Mesendoderm (in vitro differentiated cells): ENCODE measurements at regions not wholly inside any gene's neighbourhood (a gene's known extent, or its start where the extent isn't known, plus 50 kb on each side); places are given as distances from the start of the nearest gene placed in this dataset.

Experiments
- DNase-seq: peaks from one replicate; pipeline ENCODE4 v3.0.0; 2013
- H2AK5ac ChIP-seq: 2 replicates; pipeline ENCODE4 v1.6.1; 2013; ENCODE audit warnings: low read length, inconsistent platforms
- H2BK120ac ChIP-seq: 2 replicates; pipeline ENCODE4 v1.6.1; 2013; ENCODE audit warnings: low read depth, mild to moderate bottlenecking, low read length, moderate library complexity, mixed read lengths
- H2BK15ac ChIP-seq: replicated peaks from 2 replicates; pipeline ENCODE4 v1.6.1; 2013; ENCODE audit warnings: low read depth, mild to moderate bottlenecking, moderate library complexity
- H2BK5ac ChIP-seq: 2 replicates; pipeline ENCODE4 v1.6.1; 2013; ENCODE audit warnings: low read length, inconsistent platforms
- H3K18ac ChIP-seq: 2 replicates; pipeline ENCODE4 v1.6.1; 2013; ENCODE audit warnings: mild to moderate bottlenecking, low read length, mixed read lengths
- H3K23ac ChIP-seq: one replicate; pipeline ENCODE4 v1.6.1; 2013; ENCODE audit warnings: low read length
- H3K27ac ChIP-seq: 2 replicates; pipeline ENCODE4 v1.5.1; 2013; ENCODE audit warnings: low read depth, mild to moderate bottlenecking, inconsistent platforms, low read length, moderate library complexity
- H3K27me3 ChIP-seq: 2 replicates; pipeline ENCODE4 v1.6.1; 2013; ENCODE audit warnings: low read length, control low read depth, mild to moderate bottlenecking, inconsistent platforms; ENCODE audit not compliant: insufficient read depth, poor library complexity
- H3K36me3 ChIP-seq: 2 replicates; pipeline ENCODE4 v1.6.1; 2013; ENCODE audit warnings: low read length, inconsistent platforms; ENCODE audit not compliant: control insufficient read depth, insufficient read depth
- H3K4ac ChIP-seq: one replicate; pipeline ENCODE4 v1.6.1; 2013; ENCODE audit warnings: low read depth, mild to moderate bottlenecking, low read length, moderate library complexity
- H3K4me1 ChIP-seq: 2 replicates; pipeline ENCODE4 v1.6.1; 2013; ENCODE audit warnings: low read depth, low read length, inconsistent platforms; ENCODE audit not compliant: control insufficient read depth
- H3K4me2 ChIP-seq: 2 replicates; pipeline ENCODE4 v1.6.1; 2013; ENCODE audit warnings: low read length
- H3K4me3 ChIP-seq: 2 replicates; pipeline ENCODE4 v1.5.1; 2013; ENCODE audit warnings: mild to moderate bottlenecking, low read length
- H3K56ac ChIP-seq: one replicate; pipeline ENCODE4 v1.6.1; 2013; ENCODE audit warnings: low read length
- H3K79me1 ChIP-seq: 2 replicates; pipeline ENCODE4 v1.6.1; 2013; ENCODE audit warnings: low read length, inconsistent platforms
- H3K79me2 ChIP-seq: 2 replicates; pipeline ENCODE4 v1.6.1; 2013; ENCODE audit warnings: mild to moderate bottlenecking, low read length; ENCODE audit not compliant: control insufficient read depth, insufficient read depth
- H3K9ac ChIP-seq: 2 replicates; pipeline ENCODE4 v1.6.1; 2013; ENCODE audit warnings: low read length, inconsistent platforms
- H4K5ac ChIP-seq: one replicate; pipeline ENCODE4 v1.6.1; 2013; ENCODE audit warnings: low read length
- H4K8ac ChIP-seq: one replicate; pipeline ENCODE4 v1.6.1; 2013; ENCODE audit warnings: low read depth, mild to moderate bottlenecking, control low read depth, low read length, moderate library complexity
- WGBS: extraction: QIAGEN DNeasy Blood & Tissue Kit; methylation state at CpG from one replicate; pipeline ENCODE4 v1.1.7; 2013; ENCODE audit warnings: low lambda C conversion rate, missing lambda C conversion rate; ENCODE audit not compliant: insufficient coverage; ENCODE audit errors: extremely low coverage; 5-methylcytosine and 5-hydroxymethylcytosine counted together

- Histone ChIP-seq H3K9ac (no peak overlapping the region), H2AK5ac (no peak overlapping the region), H3K36me3 (no peaks in the 10 kb centered on the region), H3K4ac (no peak overlapping the region), H3K27ac (no peak overlapping the region), H2BK5ac (no peak overlapping the region), H3K4me1 (no peaks in the 10 kb centered on the region), H3K4me2 (no peak overlapping the region), H3K56ac (no peak overlapping the region), H3K4me3 (no peak overlapping the region), H3K18ac (no peak overlapping the region), H3K27me3 (no peaks in the 10 kb centered on the region), H4K8ac (no peak overlapping the region), H3K23ac (no peak overlapping the region), H3K79me2 (no peaks in the 10 kb centered on the region), H3K79me1 (no peaks in the 10 kb centered on the region), H2BK15ac (no peak overlapping the region), H2BK120ac (no peak overlapping the region), H4K5ac (no peak overlapping the region)
- no CpG with 5 or more reads among the region's 3 CpGs for WGBS
- no peak for DNase-seq
These were observed 114.2 kb upstream of the THRB start for GRCh38 chr3:24608701-24609390.

GRCh38 chr3:24614359-24614758 is 119.7 kb upstream of the THRB start:
- no peak overlapping the region for H3K4ac ChIP-seq
- no peaks in the 10 kb centered on the region for H3K79me2 ChIP-seq
- H4K5ac ChIP-seq = no peak overlapping the region
- no peaks in the 10 kb centered on the region for H3K79me1 ChIP-seq
- H2BK5ac ChIP-seq = no peak overlapping the region
- H2AK5ac ChIP-seq = no peak overlapping the region
- no peak overlapping the region for H3K27ac ChIP-seq
- H2BK15ac ChIP-seq = no peak overlapping the region
- no peak for DNase-seq
- no peak overlapping the region for H3K23ac ChIP-seq
- no peaks in the 10 kb centered on the region for H3K27me3 ChIP-seq
- H4K8ac ChIP-seq = no peak overlapping the region
- no CpG with 5 or more reads among the region's 1 CpG for WGBS
- no peaks in the 10 kb centered on the region for H3K36me3 ChIP-seq
- H3K4me1 ChIP-seq = no peaks in the 10 kb centered on the region
- no peak overlapping the region for H3K18ac ChIP-seq
- H3K4me2 ChIP-seq = no peak overlapping the region
- H2BK120ac ChIP-seq = no peak overlapping the region
- H3K4me3 ChIP-seq = no peak overlapping the region
- no peak overlapping the region for H3K56ac ChIP-seq
- no peak overlapping the region for H3K9ac ChIP-seq

DNA sequence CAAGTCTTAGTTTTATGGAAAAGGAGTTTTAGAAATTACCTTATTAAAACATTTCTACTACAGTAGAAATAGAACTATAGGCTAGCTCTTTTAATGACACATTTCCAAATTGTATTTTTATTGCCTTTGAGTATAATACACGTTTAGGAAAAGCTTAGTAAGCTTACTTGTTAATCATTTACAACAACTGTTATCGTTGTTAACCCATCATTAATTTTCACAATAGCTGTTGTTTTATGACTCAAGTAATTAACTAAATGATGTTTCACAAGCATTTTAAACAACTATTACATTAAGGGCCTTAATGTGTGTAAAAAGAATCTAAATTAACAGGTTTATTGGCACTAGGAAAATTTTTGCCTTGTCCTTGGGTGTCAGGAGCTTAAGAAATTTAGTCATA is 120.5 kb upstream of the THRB start:
- no peak for DNase-seq
- Histone ChIP-seq H3K56ac (no peak overlapping the region), H4K5ac (no peak overlapping the region), H2BK5ac (no peak overlapping the region), H3K79me1 (no peaks in the 10 kb centered on the region), H2AK5ac (no peak overlapping the region), H3K18ac (no peak overlapping the region), H3K23ac (no peak overlapping the region), H3K4me3 (no peak overlapping the region), H3K4ac (no peak overlapping the region), H3K27me3 (no peaks in the 10 kb centered on the region), H2BK15ac (no peak overlapping the region), H3K36me3 (no peaks in the 10 kb centered on the region), H3K4me2 (no peak overlapping the region), H4K8ac (no peak overlapping the region), H2BK120ac (no peak overlapping the region), H3K9ac (no peak overlapping the region), H3K4me1 (no peaks in the 10 kb centered on the region), H3K79me2 (no peaks in the 10 kb centered on the region), H3K27ac (no peak overlapping the region)
- WGBS = no CpG with 5 or more reads among the region's 2 CpGs

DNA sequence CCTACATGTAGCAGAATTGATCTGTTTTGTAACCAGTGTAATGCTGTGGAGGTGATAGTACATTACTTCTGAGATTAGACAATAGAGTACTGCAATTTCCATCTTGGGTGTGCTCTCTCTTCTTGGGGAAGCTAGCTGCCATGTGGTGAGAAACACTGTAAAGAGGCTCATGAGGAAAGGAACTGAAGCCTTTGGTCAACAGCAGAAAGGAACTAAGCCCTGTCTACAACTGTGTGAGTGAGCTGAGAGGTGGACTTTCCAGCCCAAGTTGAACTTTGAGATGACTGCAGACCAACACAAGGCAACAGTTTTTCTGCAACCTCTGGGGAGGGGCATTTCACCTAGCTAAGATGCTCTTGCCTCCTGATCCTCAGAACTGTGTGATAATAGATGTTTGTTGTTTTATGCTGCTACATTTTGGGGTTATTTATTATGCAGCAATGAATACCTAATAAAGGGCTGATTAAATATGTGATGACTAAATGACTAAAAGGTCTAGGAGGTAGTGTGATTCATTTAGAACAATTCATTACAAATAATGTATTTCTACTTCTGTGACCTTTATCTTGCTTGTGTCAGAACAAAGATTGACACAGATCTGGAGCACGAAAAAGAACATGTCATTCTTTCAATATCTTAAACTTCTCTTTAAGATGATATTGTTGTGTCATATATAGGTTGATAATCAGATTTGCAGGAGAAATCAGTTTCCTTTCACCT is 121.6 kb upstream of the THRB start:
- H3K4ac ChIP-seq = no peak overlapping the region
- no peak overlapping the region for H2BK15ac ChIP-seq
- no peak overlapping the region for H3K56ac ChIP-seq
- no peak overlapping the region for H3K4me3 ChIP-seq
- H3K4me2 ChIP-seq = no peak overlapping the region
- no peaks in the 10 kb centered on the region for H3K4me1 ChIP-seq
- H4K5ac ChIP-seq = no peak overlapping the region
- no peak overlapping the region for H3K9ac ChIP-seq
- no peaks in the 10 kb centered on the region for H3K79me2 ChIP-seq
- no peak overlapping the region for H2BK5ac ChIP-seq
- no peaks in the 10 kb centered on the region for H3K79me1 ChIP-seq
- no peaks in the 10 kb centered on the region for H3K27me3 ChIP-seq
- H3K23ac ChIP-seq = no peak overlapping the region
- no peak overlapping the region for H3K18ac ChIP-seq
- WGBS = no CpG with 5 or more reads among the region's 1 CpG
- no peak overlapping the region for H3K27ac ChIP-seq
- H4K8ac ChIP-seq = no peak overlapping the region
- H2BK120ac ChIP-seq = no peak overlapping the region
- no peak for DNase-seq
- no peak overlapping the region for H2AK5ac ChIP-seq
- H3K36me3 ChIP-seq = no peaks in the 10 kb centered on the region

- no peak for DNase-seq
- Histone ChIP-seq H4K8ac (no peak overlapping the region), H3K4me1 (no peaks in the 10 kb centered on the region), H3K56ac (no peak overlapping the region), H2BK120ac (no peak overlapping the region), H3K9ac (no peak overlapping the region), H3K18ac (no peak overlapping the region), H3K4me2 (no peak overlapping the region), H2BK15ac (no peak overlapping the region), H3K79me2 (no peaks in the 10 kb centered on the region), H2AK5ac (no peak overlapping the region), H3K23ac (no peak overlapping the region), H2BK5ac (no peak overlapping the region), H3K27me3 (no peaks in the 10 kb centered on the region), H3K79me1 (no peaks in the 10 kb centered on the region), H4K5ac (no peak overlapping the region), H3K27ac (no peak overlapping the region), H3K4me3 (no peak overlapping the region), H3K4ac (no peak overlapping the region), H3K36me3 (no peaks in the 10 kb centered on the region)
- no CpG with 5 or more reads among the region's 1 CpG for WGBS
These were observed 127.5 kb upstream of the THRB start for GRCh38 chr3:24622138-24622537.
